ENCODE measurements at regions not wholly inside any gene's neighbourhood (a gene's known extent, or its start where the extent isn't known, plus 50 kb on each side); places are given as distances from the start of the nearest gene placed in this dataset.

GRCh38 chr18:40347261-40347660 lies 1607.8 kb upstream of the PIK3C3 start:
- TF ChIP-seq, protein P1, sequence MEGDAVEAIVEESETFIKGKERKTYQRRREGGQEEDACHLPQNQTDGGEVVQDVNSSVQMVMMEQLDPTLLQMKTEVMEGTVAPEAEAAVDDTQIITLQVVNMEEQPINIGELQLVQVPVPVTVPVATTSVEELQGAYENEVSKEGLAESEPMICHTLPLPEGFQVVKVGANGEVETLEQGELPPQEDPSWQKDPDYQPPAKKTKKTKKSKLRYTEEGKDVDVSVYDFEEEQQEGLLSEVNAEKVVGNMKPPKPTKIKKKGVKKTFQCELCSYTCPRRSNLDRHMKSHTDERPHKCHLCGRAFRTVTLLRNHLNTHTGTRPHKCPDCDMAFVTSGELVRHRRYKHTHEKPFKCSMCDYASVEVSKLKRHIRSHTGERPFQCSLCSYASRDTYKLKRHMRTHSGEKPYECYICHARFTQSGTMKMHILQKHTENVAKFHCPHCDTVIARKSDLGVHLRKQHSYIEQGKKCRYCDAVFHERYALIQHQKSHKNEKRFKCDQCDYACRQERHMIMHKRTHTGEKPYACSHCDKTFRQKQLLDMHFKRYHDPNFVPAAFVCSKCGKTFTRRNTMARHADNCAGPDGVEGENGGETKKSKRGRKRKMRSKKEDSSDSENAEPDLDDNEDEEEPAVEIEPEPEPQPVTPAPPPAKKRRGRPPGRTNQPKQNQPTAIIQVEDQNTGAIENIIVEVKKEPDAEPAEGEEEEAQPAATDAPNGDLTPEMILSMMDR (IDR thresholded peaks at IDR 0.05), result no peak
- TF ChIP-seq POLR2A (IDR thresholded peaks at IDR 0.05) (no peak), EP300 (IDR thresholded peaks at IDR 0.05) (no peak), POLR2AphosphoS5 (IDR thresholded peaks at IDR 0.05) (no peak)
- intact Hi-C loops (cut with DNase I), result no loop called here

GRCh38 chr18:40346146-40346545 lies 1608.9 kb upstream of the PIK3C3 start:
- TF ChIP-seq, protein P1 (IDR thresholded peaks at IDR 0.05), result no peak
- no peak for TF ChIP-seq POLR2A (IDR thresholded peaks at IDR 0.05)
- TF ChIP-seq EP300 (IDR thresholded peaks at IDR 0.05), result no peak
- no peak for TF ChIP-seq POLR2AphosphoS5 (IDR thresholded peaks at IDR 0.05)
- no peak for DNase-seq
- Histone ChIP-seq H3K36me3 (no peaks in the 10 kb centered on the region), H3K27me3 (no peaks in the 10 kb centered on the region), H3K9me3 (no peaks in the 10 kb centered on the region), H3K4me1 (no peaks in the 10 kb centered on the region), H3K4me3 (no peak overlapping the region), H3K27ac (no peak overlapping the region)
- intact Hi-C loops (cut with DNase I), result no loop called here

More at GRCh38 chr18:40347261-40347660, 1607.8 kb upstream of the PIK3C3 start:
- no peaks in the 10 kb centered on the region for H3K27me3 ChIP-seq
- H3K27ac ChIP-seq, result no peak overlapping the region
- no peaks in the 10 kb centered on the region for H3K9me3 ChIP-seq
- H3K4me1 ChIP-seq, result no peaks in the 10 kb centered on the region
- no peaks in the 10 kb centered on the region for H3K36me3 ChIP-seq
- WGBS, 2 donors, result 93 to 94% methylated on average over 5 of the region's 5 CpGs
- DNase-seq, result no peak
- no peak overlapping the region for H3K4me3 ChIP-seq

DNA sequence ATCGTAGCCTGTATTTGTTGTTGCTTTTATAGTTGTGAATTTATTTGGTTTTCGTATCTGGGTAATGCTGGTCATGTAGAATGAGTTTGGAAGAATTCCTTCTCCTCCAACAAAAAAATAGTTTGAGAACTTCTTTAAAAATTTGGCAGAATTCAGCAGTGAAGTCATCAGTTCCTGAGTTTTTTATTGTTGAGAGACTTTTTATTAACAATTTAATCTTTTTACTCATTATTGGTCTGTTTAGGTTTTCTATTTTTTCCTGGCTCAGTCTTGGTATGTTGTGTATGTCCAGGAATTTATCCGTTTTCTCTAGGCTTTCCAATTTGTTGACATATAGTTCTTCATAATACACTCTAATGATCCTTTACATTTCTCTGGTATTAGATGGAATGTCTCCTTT lies 1613.3 kb upstream of the PIK3C3 start:
- Histone ChIP-seq H3K4me3 (no peak overlapping the region), H3K27ac (no peak overlapping the region), H3K9me3 (no peaks in the 10 kb centered on the region), H3K27me3 (no peaks in the 10 kb centered on the region), H3K4me1 (no peaks in the 10 kb centered on the region), H3K36me3 (no peaks in the 10 kb centered on the region)
- 73 to 80% methylated on average over 3 of the region's 3 CpGs for WGBS, 2 donors
- no peak for DNase-seq
- no peak for TF ChIP-seq POLR2AphosphoS5 (IDR thresholded peaks at IDR 0.05)
- TF ChIP-seq, protein P1 (IDR thresholded peaks at IDR 0.05), result no peak
- TF ChIP-seq EP300 (IDR thresholded peaks at IDR 0.05), result no peak
- TF ChIP-seq POLR2A (IDR thresholded peaks at IDR 0.05), result no peak
- intact Hi-C loops (cut with DNase I), result no loop called here

GRCh38 chr18:40338284-40338683 lies 1616.8 kb upstream of the PIK3C3 start:
- 92 to 96% methylated on average over 1 of the region's 1 CpG for WGBS, 2 donors
- Histone ChIP-seq H3K4me3 (no peak overlapping the region), H3K9me3 (peaks cover 0 to 2% (median 0%) of the 10 kb centered on the region in 4 donors), H3K27ac (no peak overlapping the region), H3K36me3 (no peaks in the 10 kb centered on the region), H3K4me1 (no peaks in the 10 kb centered on the region), H3K27me3 (no peaks in the 10 kb centered on the region)
- DNase-seq, result no peak
- TF ChIP-seq, protein P1 (IDR thresholded peaks at IDR 0.05), result no peak
- intact Hi-C loops (cut with DNase I), result no loop called here

- H3K27me3 ChIP-seq, result no peaks in the 10 kb centered on the region
- H3K4me1 ChIP-seq, result no peaks in the 10 kb centered on the region
- H3K27ac ChIP-seq, result no peak overlapping the region
- TF ChIP-seq EP300 (IDR thresholded peaks at IDR 0.05) (no peak), POLR2AphosphoS5 (IDR thresholded peaks at IDR 0.05) (no peak), POLR2A (IDR thresholded peaks at IDR 0.05) (no peak)
- TF ChIP-seq, protein P1 (IDR thresholded peaks at IDR 0.05), result no peak
- DNase-seq, result no peak
- no peak overlapping the region for H3K4me3 ChIP-seq
- 70 to 74% methylated on average over 6 of the region's 6 CpGs for WGBS, 2 donors
- no peaks in the 10 kb centered on the region for H3K36me3 ChIP-seq
- intact Hi-C loops (cut with DNase I), result no loop called here
- no peaks in the 10 kb centered on the region for H3K9me3 ChIP-seq
Observed at GRCh38 chr18:40326985-40327384, 1628.0 kb upstream of the PIK3C3 start.

Data from sigmoid colon (tissue), 6 donors.